ENCODE measurements at regions not wholly inside any gene's neighbourhood (a gene's known extent, or its start where the extent isn't known, plus 50 kb on each side); places are given as distances from the start of the nearest gene placed in this dataset.

DNA sequence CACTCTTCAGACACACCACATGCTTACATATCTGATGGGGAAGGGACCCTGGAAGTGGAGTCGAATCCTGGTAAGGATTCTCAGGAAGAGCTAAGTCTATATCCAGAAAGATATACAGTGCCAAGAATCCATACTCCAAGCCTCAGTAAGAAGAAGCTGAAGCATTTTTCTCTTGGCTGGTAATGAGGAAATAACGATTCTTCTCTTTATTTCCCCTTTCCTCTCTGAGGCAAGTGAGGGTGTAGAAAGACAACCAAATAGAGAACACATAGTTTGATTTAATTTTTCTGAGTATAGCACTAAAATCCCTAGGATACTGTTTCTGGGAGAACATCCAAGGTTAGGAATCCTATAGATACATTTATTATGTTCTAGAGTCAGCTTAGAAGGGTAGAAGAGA lies 857.3 kb downstream of the TUSC7 start:
- H4K20me1 ChIP-seq (ENCODE audit: insufficient read depth, low read length): no peaks in the 10 kb centered on the region
- no peak overlapping the region for H3K4me2 ChIP-seq (ENCODE audit: insufficient read depth, low read length)
- no peaks in the 10 kb centered on the region for H3K36me3 ChIP-seq (ENCODE audit: insufficient read depth, low read length)
- H3K27ac ChIP-seq (ENCODE audit: low read length): no peak overlapping the region
- ATAC-seq (ENCODE audit: insufficient read depth, low read depth): no peak
- no peaks in the 10 kb centered on the region for H3K27me3 ChIP-seq (ENCODE audit: insufficient read depth, low read length, poor library complexity)
- no peak overlapping the region for H3K9ac ChIP-seq (ENCODE audit: low read depth, low read length)
- no peaks in the 10 kb centered on the region for H3K79me2 ChIP-seq (ENCODE audit: insufficient read depth, low read length)
- no peak for DNase-seq
- no peak overlapping the region for H2AFZ ChIP-seq (ENCODE audit: low read depth, low read length)
- H3K9me3 ChIP-seq (ENCODE audit: insufficient read depth, low read length, severe bottlenecking): no peaks in the 10 kb centered on the region
- no peaks in the 10 kb centered on the region for H3K4me1 ChIP-seq (ENCODE audit: insufficient read depth, low read length)
- TF ChIP-seq, protein P1, sequence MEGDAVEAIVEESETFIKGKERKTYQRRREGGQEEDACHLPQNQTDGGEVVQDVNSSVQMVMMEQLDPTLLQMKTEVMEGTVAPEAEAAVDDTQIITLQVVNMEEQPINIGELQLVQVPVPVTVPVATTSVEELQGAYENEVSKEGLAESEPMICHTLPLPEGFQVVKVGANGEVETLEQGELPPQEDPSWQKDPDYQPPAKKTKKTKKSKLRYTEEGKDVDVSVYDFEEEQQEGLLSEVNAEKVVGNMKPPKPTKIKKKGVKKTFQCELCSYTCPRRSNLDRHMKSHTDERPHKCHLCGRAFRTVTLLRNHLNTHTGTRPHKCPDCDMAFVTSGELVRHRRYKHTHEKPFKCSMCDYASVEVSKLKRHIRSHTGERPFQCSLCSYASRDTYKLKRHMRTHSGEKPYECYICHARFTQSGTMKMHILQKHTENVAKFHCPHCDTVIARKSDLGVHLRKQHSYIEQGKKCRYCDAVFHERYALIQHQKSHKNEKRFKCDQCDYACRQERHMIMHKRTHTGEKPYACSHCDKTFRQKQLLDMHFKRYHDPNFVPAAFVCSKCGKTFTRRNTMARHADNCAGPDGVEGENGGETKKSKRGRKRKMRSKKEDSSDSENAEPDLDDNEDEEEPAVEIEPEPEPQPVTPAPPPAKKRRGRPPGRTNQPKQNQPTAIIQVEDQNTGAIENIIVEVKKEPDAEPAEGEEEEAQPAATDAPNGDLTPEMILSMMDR (IDR thresholded peaks at IDR 0.05; ENCODE audit: borderline replicate concordance, extremely low read depth, low read length, poor library complexity, severe bottlenecking): no peak
- TF ChIP-seq EZH2 (IDR thresholded peaks at IDR 0.05; ENCODE audit: borderline replicate concordance, low read depth, low read length, severe bottlenecking): no peak
- H3K4me3 ChIP-seq (ENCODE audit: low read depth in 1 of 2, low read length in 2 of 2): no peak overlapping the region

DNA sequence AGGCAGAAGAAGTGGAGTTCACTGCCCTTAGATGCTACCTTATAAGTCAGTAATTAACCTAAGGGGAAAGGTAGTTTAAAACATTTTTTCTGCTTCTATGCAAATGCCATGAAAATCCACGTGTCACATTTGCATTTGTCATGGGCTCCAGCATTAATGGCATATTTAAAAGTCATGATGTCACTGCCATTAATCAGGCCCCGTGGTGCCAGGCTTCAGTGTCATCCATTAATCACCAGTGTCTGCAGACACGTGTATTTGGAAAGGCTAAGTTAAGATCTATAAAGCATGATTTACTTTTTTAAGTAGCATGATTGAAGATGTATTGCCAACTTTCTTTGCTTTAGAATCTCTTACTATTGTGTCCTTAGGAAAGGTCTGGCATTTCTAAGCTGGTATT lies 857.8 kb downstream of the TUSC7 start:
- Histone ChIP-seq H4K20me1 (ENCODE audit: insufficient read depth, low read length) (no peaks in the 10 kb centered on the region), H3K79me2 (ENCODE audit: insufficient read depth, low read length) (no peaks in the 10 kb centered on the region), H3K36me3 (ENCODE audit: insufficient read depth, low read length) (no peaks in the 10 kb centered on the region), H3K9me3 (ENCODE audit: insufficient read depth, low read length, severe bottlenecking) (no peaks in the 10 kb centered on the region), H3K4me2 (ENCODE audit: insufficient read depth, low read length) (no peak overlapping the region), H3K27me3 (ENCODE audit: insufficient read depth, low read length, poor library complexity) (no peaks in the 10 kb centered on the region), H3K9ac (ENCODE audit: low read depth, low read length) (no peak overlapping the region), H2AFZ (ENCODE audit: low read depth, low read length) (no peak overlapping the region), H3K4me1 (ENCODE audit: insufficient read depth, low read length) (no peaks in the 10 kb centered on the region), H3K4me3 (ENCODE audit: low read depth in 1 of 2, low read length in 2 of 2) (no peak overlapping the region), H3K27ac (ENCODE audit: low read length) (no peak overlapping the region)
- ATAC-seq (ENCODE audit: insufficient read depth, low read depth): no peak
- TF ChIP-seq, protein P1 (IDR thresholded peaks at IDR 0.05; ENCODE audit: borderline replicate concordance, extremely low read depth, low read length, poor library complexity, severe bottlenecking): no peak
- no peak for DNase-seq

DNA sequence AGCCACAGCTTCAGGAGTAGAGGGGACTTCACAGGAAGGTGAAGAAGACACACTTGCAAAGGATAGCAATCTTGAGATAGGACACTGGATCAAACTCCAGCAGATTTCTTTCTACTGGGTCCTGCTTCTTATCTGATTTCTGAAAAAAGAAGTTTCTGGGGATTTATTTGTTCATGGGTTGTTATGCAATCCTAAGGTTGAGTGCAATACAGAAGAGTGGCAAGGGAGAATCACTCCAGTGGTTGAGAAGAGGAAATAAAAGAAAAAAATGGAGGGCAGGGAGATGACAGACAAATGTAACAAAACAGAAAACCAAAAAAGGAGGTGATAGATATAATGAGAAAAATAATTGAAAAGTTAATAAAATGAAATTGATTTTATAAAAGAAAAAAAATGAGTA lies 858.3 kb downstream of the TUSC7 start:
- Histone ChIP-seq H3K27me3 (ENCODE audit: insufficient read depth, low read length, poor library complexity) (no peaks in the 10 kb centered on the region), H3K4me1 (ENCODE audit: insufficient read depth, low read length) (no peaks in the 10 kb centered on the region), H3K9me3 (ENCODE audit: insufficient read depth, low read length, severe bottlenecking) (no peaks in the 10 kb centered on the region), H3K9ac (ENCODE audit: low read depth, low read length) (no peak overlapping the region), H2AFZ (ENCODE audit: low read depth, low read length) (no peak overlapping the region), H4K20me1 (ENCODE audit: insufficient read depth, low read length) (no peaks in the 10 kb centered on the region), H3K4me3 (ENCODE audit: low read depth in 1 of 2, low read length in 2 of 2) (no peak overlapping the region), H3K4me2 (ENCODE audit: insufficient read depth, low read length) (no peak overlapping the region), H3K36me3 (ENCODE audit: insufficient read depth, low read length) (no peaks in the 10 kb centered on the region), H3K27ac (ENCODE audit: low read length) (no peak overlapping the region), H3K79me2 (ENCODE audit: insufficient read depth, low read length) (no peaks in the 10 kb centered on the region)
- DNase-seq (no peak), ATAC-seq (ENCODE audit: insufficient read depth, low read depth) (no peak)
- TF ChIP-seq EZH2 (IDR thresholded peaks at IDR 0.05; ENCODE audit: borderline replicate concordance, low read depth, low read length, severe bottlenecking): no peak
- TF ChIP-seq, protein P1 (IDR thresholded peaks at IDR 0.05; ENCODE audit: borderline replicate concordance, extremely low read depth, low read length, poor library complexity, severe bottlenecking): no peak

DNA sequence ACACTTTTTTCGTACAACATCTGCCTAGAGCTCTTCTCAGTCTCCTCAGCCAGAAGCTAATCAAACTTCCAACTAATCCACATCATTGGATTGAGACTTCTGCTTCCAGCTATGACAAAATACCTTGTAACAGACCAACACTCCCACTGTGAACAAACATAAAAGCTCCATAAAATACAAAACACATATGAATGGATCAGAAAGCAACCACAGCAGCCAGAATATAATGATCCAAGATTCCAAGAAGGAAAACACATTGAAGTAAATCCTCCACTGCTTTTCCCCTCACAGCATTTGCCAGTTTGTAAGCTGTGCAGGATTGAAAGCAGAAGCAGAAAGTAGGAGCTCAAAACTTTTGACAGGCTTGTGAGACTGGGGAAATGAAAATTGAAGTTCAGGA lies 863.2 kb downstream of the TUSC7 start:
- Histone ChIP-seq H3K36me3 (ENCODE audit: insufficient read depth, low read length) (no peaks in the 10 kb centered on the region), H3K4me2 (ENCODE audit: insufficient read depth, low read length) (no peak overlapping the region), H2AFZ (ENCODE audit: low read depth, low read length) (no peak overlapping the region), H3K4me3 (ENCODE audit: low read depth in 1 of 2, low read length in 2 of 2) (no peak overlapping the region), H3K27ac (ENCODE audit: low read length) (no peak overlapping the region), H3K9ac (ENCODE audit: low read depth, low read length) (no peak overlapping the region), H3K9me3 (ENCODE audit: insufficient read depth, low read length, severe bottlenecking) (no peaks in the 10 kb centered on the region), H4K20me1 (ENCODE audit: insufficient read depth, low read length) (no peaks in the 10 kb centered on the region), H3K79me2 (ENCODE audit: insufficient read depth, low read length) (no peaks in the 10 kb centered on the region), H3K4me1 (ENCODE audit: insufficient read depth, low read length) (no peaks in the 10 kb centered on the region), H3K27me3 (ENCODE audit: insufficient read depth, low read length, poor library complexity) (no peaks in the 10 kb centered on the region)
- ATAC-seq (ENCODE audit: insufficient read depth, low read depth) (no peak), DNase-seq (no peak)
- TF ChIP-seq, protein P1 (IDR thresholded peaks at IDR 0.05; ENCODE audit: borderline replicate concordance, extremely low read depth, low read length, poor library complexity, severe bottlenecking): no peak
- TF ChIP-seq EZH2 (IDR thresholded peaks at IDR 0.05; ENCODE audit: borderline replicate concordance, low read depth, low read length, severe bottlenecking): no peak
